ENCODE measurements at regions not wholly inside any gene's neighbourhood (a gene's known extent, or its start where the extent isn't known, plus 50 kb on each side); places are given as distances from the start of the nearest gene placed in this dataset.

DNA sequence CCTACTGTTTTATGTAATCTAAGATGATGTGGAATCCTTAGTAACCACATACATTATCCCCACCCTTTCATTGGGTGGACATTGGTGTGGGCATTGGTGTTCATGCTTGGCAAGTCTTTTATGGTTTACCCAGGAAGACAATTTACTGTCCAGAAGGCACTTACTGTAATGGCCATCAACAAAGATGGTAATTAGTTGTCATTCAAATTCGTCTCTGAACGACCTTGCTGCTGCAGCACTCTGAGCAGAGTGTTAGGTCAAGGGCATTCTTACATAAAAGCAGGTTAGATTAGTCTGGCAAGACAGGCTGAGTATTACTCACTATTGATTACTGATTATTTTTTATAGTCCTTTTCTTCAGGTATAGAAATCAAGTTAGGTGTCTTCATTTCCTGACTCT is 447.9 kb downstream of the XIRP2 start:
- TF ChIP-seq POLR2A (IDR thresholded peaks at IDR 0.05), result no peak
- TF ChIP-seq, protein P1, sequence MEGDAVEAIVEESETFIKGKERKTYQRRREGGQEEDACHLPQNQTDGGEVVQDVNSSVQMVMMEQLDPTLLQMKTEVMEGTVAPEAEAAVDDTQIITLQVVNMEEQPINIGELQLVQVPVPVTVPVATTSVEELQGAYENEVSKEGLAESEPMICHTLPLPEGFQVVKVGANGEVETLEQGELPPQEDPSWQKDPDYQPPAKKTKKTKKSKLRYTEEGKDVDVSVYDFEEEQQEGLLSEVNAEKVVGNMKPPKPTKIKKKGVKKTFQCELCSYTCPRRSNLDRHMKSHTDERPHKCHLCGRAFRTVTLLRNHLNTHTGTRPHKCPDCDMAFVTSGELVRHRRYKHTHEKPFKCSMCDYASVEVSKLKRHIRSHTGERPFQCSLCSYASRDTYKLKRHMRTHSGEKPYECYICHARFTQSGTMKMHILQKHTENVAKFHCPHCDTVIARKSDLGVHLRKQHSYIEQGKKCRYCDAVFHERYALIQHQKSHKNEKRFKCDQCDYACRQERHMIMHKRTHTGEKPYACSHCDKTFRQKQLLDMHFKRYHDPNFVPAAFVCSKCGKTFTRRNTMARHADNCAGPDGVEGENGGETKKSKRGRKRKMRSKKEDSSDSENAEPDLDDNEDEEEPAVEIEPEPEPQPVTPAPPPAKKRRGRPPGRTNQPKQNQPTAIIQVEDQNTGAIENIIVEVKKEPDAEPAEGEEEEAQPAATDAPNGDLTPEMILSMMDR (IDR thresholded peaks at IDR 0.05), result no peak
